IPS-15b (cell line): ENCODE measurements at regions not wholly inside any gene's neighbourhood (a gene's known extent, or its start where the extent isn't known, plus 50 kb on each side); places are given as distances from the start of the nearest gene placed in this dataset.

Experiments used
- H3K27me3 ChIP-seq: one replicate; pipeline ENCODE4 v1.6.1; 2013; ENCODE audit warnings: low read length; ENCODE audit not compliant: control insufficient read depth, insufficient read depth
- H3K36me3 ChIP-seq: one replicate; pipeline ENCODE4 v1.6.1; 2013; ENCODE audit warnings: low read length; ENCODE audit not compliant: control insufficient read depth, insufficient read depth
- H3K4me1 ChIP-seq: one replicate; pipeline ENCODE4 v1.6.1; 2013; ENCODE audit warnings: mild to moderate bottlenecking, low read length; ENCODE audit not compliant: control insufficient read depth, insufficient read depth
- H3K4me3 ChIP-seq: one replicate; pipeline ENCODE4 v1.5.1; 2013; ENCODE audit warnings: low read depth, low read length
- H3K9ac ChIP-seq: one replicate; pipeline ENCODE4 v1.6.1; 2013; ENCODE audit warnings: low read depth, mild to moderate bottlenecking, low read length
- H3K9me3 ChIP-seq: one replicate; pipeline ENCODE4 v1.6.1; 2013; ENCODE audit warnings: mild to moderate bottlenecking, low read length; ENCODE audit not compliant: control insufficient read depth, insufficient read depth

GRCh38 chr2:145314119-145314633 is 794.3 kb upstream of the ZEB2 start:
- H3K9me3 ChIP-seq = no peaks in the 10 kb centered on the region
- H3K4me1 ChIP-seq = no peaks in the 10 kb centered on the region
- H3K4me3 ChIP-seq = no peak overlapping the region
- no peaks in the 10 kb centered on the region for H3K27me3 ChIP-seq
- H3K36me3 ChIP-seq = no peaks in the 10 kb centered on the region
- no peak overlapping the region for H3K9ac ChIP-seq

DNA sequence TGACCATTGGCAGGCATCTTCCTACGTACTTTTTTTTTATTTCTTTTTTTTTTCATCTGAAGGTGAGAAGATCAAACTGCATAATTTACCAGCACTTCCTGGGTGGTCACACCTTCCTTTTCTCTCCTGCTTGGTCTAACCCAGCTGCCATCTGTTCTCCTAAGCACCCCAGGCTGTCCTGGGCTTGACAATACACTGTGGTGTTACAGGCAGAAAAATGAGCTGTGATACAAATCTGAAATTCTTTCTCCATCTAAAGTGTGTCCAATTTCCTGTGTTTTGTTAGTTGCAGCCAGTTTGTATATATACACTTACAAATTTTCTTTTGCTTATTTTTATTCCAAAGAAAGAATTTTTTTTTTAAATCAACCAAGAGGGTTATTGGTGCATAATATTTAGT is 786.0 kb upstream of the ZEB2 start:
- Histone ChIP-seq H3K4me3 (no peak overlapping the region), H3K36me3 (no peaks in the 10 kb centered on the region), H3K9me3 (no peaks in the 10 kb centered on the region), H3K4me1 (no peaks in the 10 kb centered on the region), H3K27me3 (no peaks in the 10 kb centered on the region), H3K9ac (no peak overlapping the region)

DNA sequence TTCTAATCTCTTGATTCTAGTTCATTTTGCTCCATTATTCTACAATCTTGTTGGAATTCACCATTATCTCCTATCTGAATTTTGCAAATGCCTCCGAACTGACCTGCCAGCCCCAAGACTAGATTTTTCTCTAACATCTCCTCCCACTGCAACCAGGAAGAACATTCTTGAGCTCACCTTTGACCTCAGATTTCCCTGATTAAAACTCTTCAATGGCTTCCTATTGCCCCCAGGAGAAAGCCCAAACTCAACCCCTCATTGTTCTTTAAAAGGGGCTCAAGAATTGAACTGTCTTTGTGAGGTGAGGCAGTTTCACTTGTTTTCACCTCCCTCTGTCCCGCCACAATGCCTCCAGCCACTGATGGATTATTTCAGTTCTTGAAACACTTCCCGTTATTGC is 784.6 kb upstream of the ZEB2 start:
- Histone ChIP-seq H3K27me3 (no peaks in the 10 kb centered on the region), H3K36me3 (no peaks in the 10 kb centered on the region), H3K4me3 (no peak overlapping the region), H3K9me3 (no peaks in the 10 kb centered on the region), H3K4me1 (no peaks in the 10 kb centered on the region), H3K9ac (no peak overlapping the region)

- no peaks in the 10 kb centered on the region for H3K27me3 ChIP-seq
- no peaks in the 10 kb centered on the region for H3K9me3 ChIP-seq
- H3K4me3 ChIP-seq = no peak overlapping the region
- no peak overlapping the region for H3K9ac ChIP-seq
- no peaks in the 10 kb centered on the region for H3K4me1 ChIP-seq
- no peaks in the 10 kb centered on the region for H3K36me3 ChIP-seq
Measured at GRCh38 chr2:145303536-145303935, 783.6 kb upstream of the ZEB2 start.

- Histone ChIP-seq H3K9ac (no peak overlapping the region), H3K27me3 (no peaks in the 10 kb centered on the region), H3K4me1 (no peaks in the 10 kb centered on the region), H3K9me3 (no peaks in the 10 kb centered on the region), H3K36me3 (no peaks in the 10 kb centered on the region), H3K4me3 (no peak overlapping the region)
Measured at GRCh38 chr2:145302886-145303285, 783.0 kb upstream of the ZEB2 start.

DNA sequence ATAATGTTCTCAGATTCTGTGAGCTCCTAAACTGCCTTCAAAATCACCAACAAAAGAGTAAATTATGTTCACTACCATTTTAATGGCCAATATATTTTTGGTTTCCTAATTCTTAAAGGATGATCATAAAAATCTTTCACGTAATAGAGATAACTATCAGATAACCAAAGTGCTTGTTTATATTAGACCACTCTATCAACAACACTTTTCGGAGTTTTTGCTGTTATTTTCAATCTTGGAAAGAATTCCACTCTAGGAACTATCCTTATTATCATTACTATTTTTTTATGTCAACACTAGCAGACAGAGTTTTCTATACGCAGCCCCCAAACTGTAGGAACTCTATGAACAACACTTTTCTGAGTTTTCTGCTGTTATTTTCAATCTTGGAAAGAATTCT is 782.5 kb upstream of the ZEB2 start:
- Histone ChIP-seq H3K4me3 (no peak overlapping the region), H3K27me3 (no peaks in the 10 kb centered on the region), H3K4me1 (no peaks in the 10 kb centered on the region), H3K9me3 (no peaks in the 10 kb centered on the region), H3K36me3 (no peaks in the 10 kb centered on the region), H3K9ac (no peak overlapping the region)

GRCh38 chr2:145299368-145299767 is 779.4 kb upstream of the ZEB2 start:
- H3K4me3 ChIP-seq = no peak overlapping the region
- H3K4me1 ChIP-seq = no peaks in the 10 kb centered on the region
- H3K9me3 ChIP-seq = no peaks in the 10 kb centered on the region
- no peaks in the 10 kb centered on the region for H3K36me3 ChIP-seq
- H3K27me3 ChIP-seq = no peaks in the 10 kb centered on the region
- no peak overlapping the region for H3K9ac ChIP-seq

DNA sequence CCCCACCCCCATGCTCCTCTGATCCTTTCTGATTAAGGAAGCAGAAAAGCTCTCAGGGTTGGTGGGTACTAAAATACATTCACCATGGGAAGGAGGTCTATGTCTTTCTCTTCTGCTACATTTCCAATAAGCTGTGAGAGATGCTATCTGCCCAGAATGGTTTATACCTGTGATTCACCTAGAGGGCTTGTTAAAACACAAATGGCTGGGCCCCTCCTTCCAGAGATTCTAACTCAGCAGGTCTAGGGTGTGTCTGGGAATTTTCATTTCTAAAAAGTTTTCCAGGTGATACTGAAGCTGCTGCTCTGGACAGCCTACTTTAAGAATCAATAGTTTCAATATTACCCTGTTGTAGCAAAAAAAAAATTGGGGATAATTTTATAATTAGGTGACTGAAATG is 772.2 kb upstream of the ZEB2 start:
- no peaks in the 10 kb centered on the region for H3K36me3 ChIP-seq
- no peaks in the 10 kb centered on the region for H3K4me1 ChIP-seq
- H3K27me3 ChIP-seq = no peaks in the 10 kb centered on the region
- no peak overlapping the region for H3K4me3 ChIP-seq
- no peaks in the 10 kb centered on the region for H3K9me3 ChIP-seq
- no peak overlapping the region for H3K9ac ChIP-seq

GRCh38 chr2:145290986-145291385 is 771.1 kb upstream of the ZEB2 start:
- Histone ChIP-seq H3K27me3 (no peaks in the 10 kb centered on the region), H3K9me3 (no peaks in the 10 kb centered on the region), H3K4me1 (no peaks in the 10 kb centered on the region), H3K9ac (no peak overlapping the region), H3K36me3 (no peaks in the 10 kb centered on the region), H3K4me3 (no peak overlapping the region)

GRCh38 chr2:145289946-145290345 is 770.0 kb upstream of the ZEB2 start:
- no peaks in the 10 kb centered on the region for H3K4me1 ChIP-seq
- H3K27me3 ChIP-seq = no peaks in the 10 kb centered on the region
- no peaks in the 10 kb centered on the region for H3K36me3 ChIP-seq
- H3K9ac ChIP-seq = no peak overlapping the region
- H3K9me3 ChIP-seq = no peaks in the 10 kb centered on the region
- no peak overlapping the region for H3K4me3 ChIP-seq

DNA sequence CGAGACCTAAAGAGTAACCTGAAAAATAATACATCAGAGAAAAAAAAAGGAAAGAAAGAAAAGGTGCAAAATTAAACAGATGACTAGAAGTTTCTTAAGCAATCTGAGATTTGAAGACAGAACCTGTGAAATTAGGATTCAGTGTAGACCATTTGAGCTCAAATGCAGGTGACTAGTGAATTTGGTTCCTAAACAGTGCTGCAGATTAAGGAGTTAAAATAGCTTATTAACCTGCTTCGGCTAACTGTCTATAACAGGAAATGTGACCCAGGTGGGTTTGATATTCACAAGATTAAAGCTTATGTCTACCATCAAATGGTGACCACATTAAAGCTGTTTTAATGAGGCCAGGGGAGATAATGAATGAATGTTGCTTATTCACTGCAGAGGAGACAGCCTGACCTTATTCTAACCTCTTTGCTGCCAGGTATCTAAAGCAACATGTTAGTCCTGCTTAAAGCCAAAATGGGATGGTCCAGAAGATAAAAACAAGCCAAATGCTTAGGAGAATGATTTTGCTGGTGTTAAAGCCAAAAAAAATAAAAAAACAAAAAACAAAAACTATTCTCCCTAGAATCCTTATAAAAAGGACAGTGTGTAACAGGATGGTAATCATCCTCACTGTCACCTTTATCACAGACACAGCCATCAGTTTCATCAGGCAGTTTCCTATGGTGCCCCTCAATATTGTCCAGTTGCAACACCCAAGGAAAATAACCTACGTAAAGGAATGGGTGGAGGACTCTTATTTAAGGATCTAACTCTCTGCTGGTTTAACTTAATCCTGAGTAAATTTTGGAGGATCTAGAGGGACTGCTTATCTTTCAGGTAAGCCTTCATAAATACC is 769.0 kb upstream of the ZEB2 start:
- Histone ChIP-seq H3K9me3 (no peaks in the 10 kb centered on the region), H3K4me3 (no peak overlapping the region), H3K36me3 (no peaks in the 10 kb centered on the region), H3K4me1 (no peaks in the 10 kb centered on the region), H3K27me3 (no peaks in the 10 kb centered on the region), H3K9ac (no peak overlapping the region)

GRCh38 chr2:145287736-145288135 is 767.8 kb upstream of the ZEB2 start:
- Histone ChIP-seq H3K9me3 (no peaks in the 10 kb centered on the region), H3K4me3 (no peak overlapping the region), H3K9ac (no peak overlapping the region), H3K27me3 (no peaks in the 10 kb centered on the region), H3K4me1 (no peaks in the 10 kb centered on the region), H3K36me3 (no peaks in the 10 kb centered on the region)
